HL-60 (cell line): ENCODE measurements at regions not wholly inside any gene's neighbourhood (a gene's known extent, or its start where the extent isn't known, plus 50 kb on each side); places are given as distances from the start of the nearest gene placed in this dataset.

Experiments used
- GABPA ChIP-seq: IDR thresholded peaks from 2 replicates; pipeline ENCODE4 v1.6.1; 2012; ENCODE audit warnings: low read depth
- POLR2AphosphoS5 ChIP-seq: IDR thresholded peaks from 2 replicates; pipeline ENCODE4 v1.6.1; 2012; ENCODE audit warnings: low read depth
- SPI1 ChIP-seq: IDR thresholded peaks from 2 replicates; pipeline ENCODE4 v1.6.1; 2012; ENCODE audit warnings: low read depth, mild to moderate bottlenecking, borderline replicate concordance
- TF ChIP-seq, protein P1 (sequence below): IDR thresholded peaks from one replicate; pipeline ENCODE4 v1.5.1; 2011; ENCODE audit warnings: low read length, control low read depth, inconsistent platforms; ENCODE audit not compliant: insufficient read depth
- TF ChIP-seq, protein P2 (sequence below): IDR thresholded peaks from 2 replicates; pipeline ENCODE4 v1.6.1; 2012; ENCODE audit warnings: low read depth; ENCODE audit not compliant: insufficient replicate concordance

DNA sequence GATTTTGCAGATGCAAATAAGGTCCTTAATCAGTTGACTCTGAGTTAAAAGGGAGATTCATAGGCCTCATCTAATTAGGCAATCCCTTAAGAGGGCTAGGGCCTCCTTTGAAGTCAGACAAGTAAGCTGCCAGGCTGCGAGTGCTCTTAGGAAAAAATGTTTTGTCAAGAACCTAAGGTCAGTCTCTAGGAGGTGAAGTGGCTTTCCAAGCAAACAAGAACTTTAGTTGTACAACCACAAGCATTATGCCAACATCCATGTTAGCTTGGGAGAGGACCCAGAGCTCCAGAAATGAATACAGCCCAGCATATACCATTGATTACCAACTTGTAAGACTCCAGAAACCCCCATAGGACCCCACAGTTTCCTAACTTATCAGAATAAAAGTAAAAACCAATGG lies 1366.2 kb downstream of the PLA2G4A start:
- TF ChIP-seq, protein P1, sequence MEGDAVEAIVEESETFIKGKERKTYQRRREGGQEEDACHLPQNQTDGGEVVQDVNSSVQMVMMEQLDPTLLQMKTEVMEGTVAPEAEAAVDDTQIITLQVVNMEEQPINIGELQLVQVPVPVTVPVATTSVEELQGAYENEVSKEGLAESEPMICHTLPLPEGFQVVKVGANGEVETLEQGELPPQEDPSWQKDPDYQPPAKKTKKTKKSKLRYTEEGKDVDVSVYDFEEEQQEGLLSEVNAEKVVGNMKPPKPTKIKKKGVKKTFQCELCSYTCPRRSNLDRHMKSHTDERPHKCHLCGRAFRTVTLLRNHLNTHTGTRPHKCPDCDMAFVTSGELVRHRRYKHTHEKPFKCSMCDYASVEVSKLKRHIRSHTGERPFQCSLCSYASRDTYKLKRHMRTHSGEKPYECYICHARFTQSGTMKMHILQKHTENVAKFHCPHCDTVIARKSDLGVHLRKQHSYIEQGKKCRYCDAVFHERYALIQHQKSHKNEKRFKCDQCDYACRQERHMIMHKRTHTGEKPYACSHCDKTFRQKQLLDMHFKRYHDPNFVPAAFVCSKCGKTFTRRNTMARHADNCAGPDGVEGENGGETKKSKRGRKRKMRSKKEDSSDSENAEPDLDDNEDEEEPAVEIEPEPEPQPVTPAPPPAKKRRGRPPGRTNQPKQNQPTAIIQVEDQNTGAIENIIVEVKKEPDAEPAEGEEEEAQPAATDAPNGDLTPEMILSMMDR, result no peak
- TF ChIP-seq POLR2AphosphoS5 (no peak), SPI1 (no peak), GABPA (no peak)
- TF ChIP-seq, protein P2, sequence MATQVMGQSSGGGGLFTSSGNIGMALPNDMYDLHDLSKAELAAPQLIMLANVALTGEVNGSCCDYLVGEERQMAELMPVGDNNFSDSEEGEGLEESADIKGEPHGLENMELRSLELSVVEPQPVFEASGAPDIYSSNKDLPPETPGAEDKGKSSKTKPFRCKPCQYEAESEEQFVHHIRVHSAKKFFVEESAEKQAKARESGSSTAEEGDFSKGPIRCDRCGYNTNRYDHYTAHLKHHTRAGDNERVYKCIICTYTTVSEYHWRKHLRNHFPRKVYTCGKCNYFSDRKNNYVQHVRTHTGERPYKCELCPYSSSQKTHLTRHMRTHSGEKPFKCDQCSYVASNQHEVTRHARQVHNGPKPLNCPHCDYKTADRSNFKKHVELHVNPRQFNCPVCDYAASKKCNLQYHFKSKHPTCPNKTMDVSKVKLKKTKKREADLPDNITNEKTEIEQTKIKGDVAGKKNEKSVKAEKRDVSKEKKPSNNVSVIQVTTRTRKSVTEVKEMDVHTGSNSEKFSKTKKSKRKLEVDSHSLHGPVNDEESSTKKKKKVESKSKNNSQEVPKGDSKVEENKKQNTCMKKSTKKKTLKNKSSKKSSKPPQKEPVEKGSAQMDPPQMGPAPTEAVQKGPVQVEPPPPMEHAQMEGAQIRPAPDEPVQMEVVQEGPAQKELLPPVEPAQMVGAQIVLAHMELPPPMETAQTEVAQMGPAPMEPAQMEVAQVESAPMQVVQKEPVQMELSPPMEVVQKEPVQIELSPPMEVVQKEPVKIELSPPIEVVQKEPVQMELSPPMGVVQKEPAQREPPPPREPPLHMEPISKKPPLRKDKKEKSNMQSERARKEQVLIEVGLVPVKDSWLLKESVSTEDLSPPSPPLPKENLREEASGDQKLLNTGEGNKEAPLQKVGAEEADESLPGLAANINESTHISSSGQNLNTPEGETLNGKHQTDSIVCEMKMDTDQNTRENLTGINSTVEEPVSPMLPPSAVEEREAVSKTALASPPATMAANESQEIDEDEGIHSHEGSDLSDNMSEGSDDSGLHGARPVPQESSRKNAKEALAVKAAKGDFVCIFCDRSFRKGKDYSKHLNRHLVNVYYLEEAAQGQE, result no peak
